ENCODE measurements at regions not wholly inside any gene's neighbourhood (a gene's known extent, or its start where the extent isn't known, plus 50 kb on each side); places are given as distances from the start of the nearest gene placed in this dataset.
A peak's percentile ranks its signal among the peaks of the same experiment; 100 is the strongest.
"Not testable (repeated sequence)": the region's sequence is repeated elsewhere in the genome, so short reads cannot be mapped to it uniquely, and the experiment has no call there.

GRCh38 chr1:208977638-208978256, 605.8 kb upstream of the CAMK1G start:
- no peak for DNase-seq

- no peak for DNase-seq
Observed at GRCh38 chr1:208979776-208980175, 603.7 kb upstream of the CAMK1G start.

GRCh38 chr1:208980605-208981004, 602.9 kb upstream of the CAMK1G start:
- no peak for DNase-seq

GRCh38 chr1:208985231-208985630, 598.3 kb upstream of the CAMK1G start:
- DNase-seq: no peak

- peak; percentile 72 for DNase-seq
Observed at GRCh38 chr1:208988811-208989222, 594.7 kb upstream of the CAMK1G start.

GRCh38 chr1:208990456-208990855, 593.1 kb upstream of the CAMK1G start:
- no peak for DNase-seq

GRCh38 chr1:208997053-208997452, 586.5 kb upstream of the CAMK1G start:
- DNase-seq: not testable (repeated sequence)

- DNase-seq: peak; percentile 7
Observed at GRCh38 chr1:208997726-208998312, 585.7 kb upstream of the CAMK1G start.

- DNase-seq: no peak
Observed at GRCh38 chr1:209008586-209008985, 574.9 kb upstream of the CAMK1G start.

- no peak for DNase-seq
Observed at GRCh38 chr1:209010475-209011230, 572.9 kb upstream of the CAMK1G start.

- no peak for DNase-seq
Observed at GRCh38 chr1:209012443-209013196, 570.9 kb upstream of the CAMK1G start.

GRCh38 chr1:209015092-209015491, 568.4 kb upstream of the CAMK1G start:
- no peak for DNase-seq

GRCh38 chr1:209021622-209022021, 561.9 kb upstream of the CAMK1G start:
- DNase-seq: no peak

GRCh38 chr1:209023790-209024189, 559.7 kb upstream of the CAMK1G start:
- DNase-seq: no peak

- DNase-seq: peak; percentile 40
Observed at GRCh38 chr1:209029737-209030136, 553.8 kb upstream of the CAMK1G start.

- no peak for DNase-seq
Observed at GRCh38 chr1:209030454-209031167, 552.9 kb upstream of the CAMK1G start.

GRCh38 chr1:209037064-209037463, 546.5 kb upstream of the CAMK1G start:
- no peak for DNase-seq

GRCh38 chr1:209038316-209038715, 545.2 kb upstream of the CAMK1G start:
- no peak for DNase-seq

- no peak for DNase-seq
Observed at GRCh38 chr1:209038735-209039134, 544.8 kb upstream of the CAMK1G start.

GRCh38 chr1:209040351-209040750, 543.2 kb upstream of the CAMK1G start:
- DNase-seq: no peak

- peak; percentile 33 for DNase-seq
Observed at GRCh38 chr1:209041927-209042326, 541.6 kb upstream of the CAMK1G start.

GRCh38 chr1:209042413-209042812, 541.1 kb upstream of the CAMK1G start:
- no peak for DNase-seq

Measured in inflammatory macrophage treated with lipopolysaccharide for 4 hours (primary cell).